ENCODE measurements at regions not wholly inside any gene's neighbourhood (a gene's known extent, or its start where the extent isn't known, plus 50 kb on each side); places are given as distances from the start of the nearest gene placed in this dataset.

DNA sequence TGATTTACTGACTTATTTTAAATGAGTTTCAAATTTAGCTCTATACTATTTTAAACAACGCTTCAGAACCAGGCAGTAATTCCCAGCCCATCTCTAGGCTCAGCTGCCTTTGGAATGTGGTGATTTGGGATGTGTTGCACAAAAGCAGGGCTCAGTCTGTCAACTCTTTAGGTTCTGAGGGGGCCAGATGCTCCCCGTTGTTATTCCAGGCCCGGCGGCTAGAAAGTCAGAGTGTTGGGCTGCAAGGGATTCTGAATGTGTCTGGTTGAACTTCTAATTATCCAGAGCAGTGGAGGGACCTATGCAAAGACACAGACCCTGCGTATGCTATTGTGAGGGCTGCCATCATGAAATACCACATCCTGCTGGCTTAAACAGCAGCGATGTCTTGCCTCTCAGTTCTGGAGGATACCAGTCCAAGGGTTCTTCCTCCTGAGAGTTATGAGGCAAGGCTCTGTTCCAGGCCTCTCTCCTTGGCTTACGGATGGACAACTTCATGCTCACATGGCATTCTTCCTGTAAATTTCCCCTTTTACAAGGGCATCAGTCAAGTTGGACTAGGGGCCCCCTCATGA lies 123.2 kb upstream of the TRIM2 start:
- no peaks in the 10 kb centered on the region for H3K27me3 ChIP-seq
- no peaks in the 10 kb centered on the region for H3K36me3 ChIP-seq
- no peaks in the 10 kb centered on the region for H3K9me3 ChIP-seq
- DNase-seq = no peak
- intact Hi-C loops (cut with DNase I) = loop anchor here (2.0 to 5.0 kb wide), 2 partner anchors 18 to 239 kb away; no protein-coding TSS in a partner anchor
- no peak overlapping the region for H3K27ac ChIP-seq
- TF ChIP-seq CTCF (IDR thresholded peaks at IDR 0.05) = no peak
- TF ChIP-seq POLR2A (IDR thresholded peaks at IDR 0.05) = no peak
- 89 to 92% methylated on average over 7 of the region's 7 CpGs for WGBS, 2 donors
- peaks cover 4 to 5% of the 10 kb centered on the region in 2 donors for H3K4me1 ChIP-seq
- no peak overlapping the region for H3K4me3 ChIP-seq (replicated peaks in 1 of 3)

GRCh38 chr4:153081693-153082092 lies 122.5 kb upstream of the TRIM2 start:
- H3K9me3 ChIP-seq = no peaks in the 10 kb centered on the region
- H3K4me3 ChIP-seq (replicated peaks in 1 of 3) = no peak overlapping the region
- intact Hi-C loops (cut with DNase I) = loop anchor here (2.0 to 5.0 kb wide), 2 partner anchors 19 to 239 kb away; no protein-coding TSS in a partner anchor
- no peaks in the 10 kb centered on the region for H3K36me3 ChIP-seq
- peaks cover 4 to 5% of the 10 kb centered on the region in 2 donors for H3K4me1 ChIP-seq
- TF ChIP-seq CTCF (IDR thresholded peaks at IDR 0.05) = no peak
- no peak for TF ChIP-seq POLR2A (IDR thresholded peaks at IDR 0.05)
- no peaks in the 10 kb centered on the region for H3K27me3 ChIP-seq
- WGBS, 2 donors = 72 to 82% methylated on average over 4 of the region's 4 CpGs
- H3K27ac ChIP-seq = no peak overlapping the region
- DNase-seq = no peak

DNA sequence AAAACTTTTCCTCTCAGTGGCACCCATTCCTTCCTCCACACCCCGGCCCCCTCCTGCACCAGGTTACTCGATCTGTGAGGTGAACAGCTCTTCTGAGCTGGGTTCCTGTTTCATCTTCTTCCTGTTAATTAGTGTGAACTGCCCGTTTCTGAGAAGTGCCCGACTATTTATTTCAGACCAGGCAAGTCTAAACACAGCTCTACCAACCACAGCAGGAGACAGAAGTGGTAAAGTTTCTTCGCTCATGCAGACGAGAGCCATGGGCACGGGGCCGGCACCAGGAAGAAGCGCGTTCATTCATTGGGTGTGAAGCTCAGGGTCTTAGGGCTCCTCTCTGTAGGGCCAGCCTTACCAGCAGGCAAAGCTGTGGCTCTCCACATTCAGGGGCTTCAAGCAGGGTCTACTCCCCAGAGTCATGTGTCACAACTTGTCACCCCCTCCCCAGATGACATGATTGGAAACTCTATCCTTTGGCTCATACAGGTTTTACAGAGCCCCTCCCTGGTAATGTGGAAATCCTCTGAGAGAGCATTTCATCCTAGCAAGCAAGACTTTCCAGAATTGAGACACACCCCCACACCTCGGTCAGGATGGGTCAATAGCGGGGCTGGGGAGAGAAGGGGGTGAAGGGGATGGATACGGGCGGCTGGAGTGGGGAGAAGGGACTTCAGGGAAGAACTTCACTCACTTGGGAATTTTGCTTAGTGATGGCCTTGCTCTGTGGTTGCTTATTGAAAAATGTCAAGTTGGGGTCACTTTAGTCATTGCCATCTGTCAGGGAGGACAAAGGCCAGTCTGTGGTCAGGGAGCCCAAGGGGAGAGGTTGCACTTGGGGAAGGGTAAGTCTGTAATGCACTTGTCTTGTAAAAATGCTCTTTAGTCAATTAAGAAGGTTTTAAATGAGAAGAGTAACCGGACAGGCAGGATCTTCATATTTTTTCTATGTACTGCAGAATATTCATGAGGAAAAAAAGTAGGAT lies 121.6 kb upstream of the TRIM2 start:
- no peaks in the 10 kb centered on the region for H3K9me3 ChIP-seq
- intact Hi-C loops (cut with DNase I) = loop anchor here (5.0 kb wide), 1 partner anchor 240 kb away; no protein-coding TSS in a partner anchor
- H3K4me1 ChIP-seq = peaks cover 4 to 5% of the 10 kb centered on the region in 2 donors
- H3K36me3 ChIP-seq = no peaks in the 10 kb centered on the region
- TF ChIP-seq POLR2A (IDR thresholded peaks at IDR 0.05) (no peak), CTCF (IDR thresholded peaks at IDR 0.05) (no peak)
- DNase-seq = no peak
- no peak overlapping the region for H3K27ac ChIP-seq
- no peaks in the 10 kb centered on the region for H3K27me3 ChIP-seq
- H3K4me3 ChIP-seq (replicated peaks in 1 of 3) = no peak overlapping the region
- 87 to 89% methylated on average over 15 of the region's 15 CpGs for WGBS, 2 donors

DNA sequence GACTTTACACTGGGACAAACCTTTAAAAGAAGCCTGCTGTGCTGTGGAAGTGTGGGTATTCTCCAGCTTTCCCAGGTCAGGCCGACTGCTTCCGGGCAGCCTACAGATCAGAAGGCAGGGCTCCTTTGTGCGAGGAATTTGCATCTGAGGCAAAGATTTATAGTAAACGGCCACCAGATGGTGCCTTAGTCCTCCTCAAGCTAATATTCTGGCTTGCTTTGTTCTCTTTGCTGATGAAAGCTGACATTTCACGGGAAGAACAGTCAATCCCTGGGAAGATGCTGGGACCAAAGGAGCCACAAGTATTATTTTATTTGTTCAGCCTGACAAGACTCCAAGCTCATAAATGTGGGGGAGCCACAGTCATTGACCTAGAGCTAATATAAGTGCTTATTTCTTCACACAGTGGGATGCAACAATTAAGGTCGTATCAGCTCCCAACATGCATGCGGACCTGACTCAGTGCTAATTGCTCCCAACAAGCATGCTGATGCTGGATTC lies 120.7 kb upstream of the TRIM2 start:
- no peak overlapping the region for H3K27ac ChIP-seq
- H3K9me3 ChIP-seq = no peaks in the 10 kb centered on the region
- no peak overlapping the region for H3K4me3 ChIP-seq (replicated peaks in 1 of 3)
- no peaks in the 10 kb centered on the region for H3K27me3 ChIP-seq
- H3K36me3 ChIP-seq = no peaks in the 10 kb centered on the region
- intact Hi-C loops (cut with DNase I) = loop anchor here (5.0 kb wide), 1 partner anchor 241 kb away; no protein-coding TSS in a partner anchor
- peaks cover 4 to 5% of the 10 kb centered on the region in 2 donors for H3K4me1 ChIP-seq
- WGBS, 2 donors = 19 to 44% methylated on average over 4 to 7 of the region's 7 CpGs
- TF ChIP-seq POLR2A (IDR thresholded peaks at IDR 0.05) = no peak
- TF ChIP-seq CTCF (IDR thresholded peaks at IDR 0.05) = peak in 5 of 6 experiments; percentile 32 to 71 (median 57)
- DNase-seq = peak; percentile 60 to 62

All from thyroid gland (tissue), 4 donors.